GM18517 (cell line): ENCODE measurements at regions not wholly inside any gene's neighbourhood (a gene's known extent, or its start where the extent isn't known, plus 50 kb on each side); places are given as distances from the start of the nearest gene placed in this dataset.
"Not testable (repeated sequence)": the region's sequence is repeated elsewhere in the genome, so short reads cannot be mapped to it uniquely, and the experiment has no call there.

ENCODE experiments used
- ATAC-seq: cut with Tn5 transposase; IDR thresholded peaks from one replicate; pipeline ENCODE4 v1.9.1; 2021; ENCODE audit warnings: mild to moderate bottlenecking, moderate library complexity; ENCODE audit not compliant: unreplicated experiment

- ATAC-seq: no peak
Observed at GRCh38 chr5:57979671-57980070, 480.2 kb downstream of the PLK2 start.

GRCh38 chr5:57976506-57976905, 483.4 kb downstream of the PLK2 start:
- ATAC-seq: no peak

GRCh38 chr5:57972099-57972498, 487.8 kb downstream of the PLK2 start:
- not testable (repeated sequence) for ATAC-seq

- ATAC-seq: no peak
Observed at GRCh38 chr5:57960569-57960968, 478.0 kb upstream of the ACTBL2 start.

GRCh38 chr5:57956636-57957035, 474.0 kb upstream of the ACTBL2 start:
- ATAC-seq: no peak

- no peak for ATAC-seq
Observed at GRCh38 chr5:57955511-57955910, 472.9 kb upstream of the ACTBL2 start.

GRCh38 chr5:57953792-57954191, 471.2 kb upstream of the ACTBL2 start:
- ATAC-seq: no peak

- no peak for ATAC-seq
Observed at GRCh38 chr5:57950616-57951228, 468.1 kb upstream of the ACTBL2 start.

GRCh38 chr5:57948091-57948490, 465.5 kb upstream of the ACTBL2 start:
- ATAC-seq: no peak

GRCh38 chr5:57947181-57947580, 464.6 kb upstream of the ACTBL2 start:
- ATAC-seq: no peak

- no peak for ATAC-seq
Observed at GRCh38 chr5:57940879-57941278, 458.3 kb upstream of the ACTBL2 start.

- ATAC-seq: no peak
Observed at GRCh38 chr5:57940236-57940635, 457.6 kb upstream of the ACTBL2 start.

- no peak for ATAC-seq
Observed at GRCh38 chr5:57939771-57940170, 457.2 kb upstream of the ACTBL2 start.

GRCh38 chr5:57939335-57939734, 456.7 kb upstream of the ACTBL2 start:
- ATAC-seq: no peak

GRCh38 chr5:57938174-57938557, 455.6 kb upstream of the ACTBL2 start:
- ATAC-seq: no peak

- no peak for ATAC-seq
Observed at GRCh38 chr5:57937501-57938173, 455.0 kb upstream of the ACTBL2 start.

GRCh38 chr5:57937025-57937424, 454.4 kb upstream of the ACTBL2 start:
- ATAC-seq: no peak

GRCh38 chr5:57932761-57933160, 450.1 kb upstream of the ACTBL2 start:
- ATAC-seq: no peak

- no peak for ATAC-seq
Observed at GRCh38 chr5:57931807-57932206, 449.2 kb upstream of the ACTBL2 start.

- ATAC-seq: no peak
Observed at GRCh38 chr5:57931352-57931751, 448.7 kb upstream of the ACTBL2 start.

- ATAC-seq: no peak
Observed at GRCh38 chr5:57929271-57929670, 446.7 kb upstream of the ACTBL2 start.

GRCh38 chr5:57923094-57923493, 440.5 kb upstream of the ACTBL2 start:
- ATAC-seq: not testable (repeated sequence)

GRCh38 chr5:57917004-57917403, 434.4 kb upstream of the ACTBL2 start:
- no peak for ATAC-seq
